Medulla oblongata (tissue), 1 donor: ENCODE measurements at regions not wholly inside any gene's neighbourhood (a gene's known extent, or its start where the extent isn't known, plus 50 kb on each side); places are given as distances from the start of the nearest gene placed in this dataset.
"Not testable (repeated sequence)": the region's sequence is repeated elsewhere in the genome, so short reads cannot be mapped to it uniquely, and the experiment has no call there.

ENCODE experiments used
- DNase-seq: peaks from one replicate; pipeline ENCODE4 v3.0.0-alpha.2; 2015; ENCODE audit errors: extremely low spot score

DNA sequence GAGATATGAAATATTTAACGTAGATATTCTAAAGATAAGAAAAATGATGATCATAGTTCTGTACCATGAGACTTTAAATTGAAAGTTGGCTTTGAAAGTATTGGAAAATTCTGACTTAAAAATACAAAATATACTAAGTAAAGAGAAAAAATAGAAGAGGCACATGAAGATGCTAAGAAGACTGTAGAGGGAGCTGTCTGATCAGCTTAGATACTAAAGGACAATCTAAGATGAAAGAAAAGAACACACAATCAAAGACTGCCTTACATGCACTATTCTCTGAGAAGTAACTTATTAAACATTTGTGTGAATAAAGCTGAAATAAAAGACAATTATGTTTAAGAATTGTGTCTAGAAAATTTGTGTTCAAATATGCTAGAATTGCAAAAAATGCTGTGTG, 55.1 kb downstream of the RBMXL2 start:
- DNase-seq = peak; percentile 72

DNA sequence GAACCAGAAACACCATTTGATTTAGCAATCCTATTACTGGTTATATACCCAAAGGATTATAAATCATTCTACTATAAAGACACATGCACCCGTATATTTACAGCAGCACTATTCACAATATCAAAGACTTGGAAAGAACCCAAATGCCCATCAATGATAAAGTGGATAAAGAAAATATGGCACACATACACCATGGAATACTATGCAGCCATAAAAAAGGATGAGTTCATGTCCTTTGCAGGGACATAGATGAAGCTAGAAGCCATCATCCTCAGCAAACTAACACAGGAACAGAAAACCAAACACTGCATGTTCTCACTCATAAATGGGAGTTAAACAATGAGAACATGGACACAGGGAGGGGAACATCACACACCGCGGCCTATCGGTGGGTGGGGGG, 61.3 kb downstream of the RBMXL2 start:
- DNase-seq = not testable (repeated sequence)

GRCh38 chr11:7154881-7155361, 66.1 kb downstream of the RBMXL2 start:
- DNase-seq = no peak

- no peak for DNase-seq
These were observed 72.2 kb downstream of the RBMXL2 start for GRCh38 chr11:7160814-7161489.

GRCh38 chr11:7165911-7166310, 77.1 kb downstream of the RBMXL2 start:
- DNase-seq = no peak

DNA sequence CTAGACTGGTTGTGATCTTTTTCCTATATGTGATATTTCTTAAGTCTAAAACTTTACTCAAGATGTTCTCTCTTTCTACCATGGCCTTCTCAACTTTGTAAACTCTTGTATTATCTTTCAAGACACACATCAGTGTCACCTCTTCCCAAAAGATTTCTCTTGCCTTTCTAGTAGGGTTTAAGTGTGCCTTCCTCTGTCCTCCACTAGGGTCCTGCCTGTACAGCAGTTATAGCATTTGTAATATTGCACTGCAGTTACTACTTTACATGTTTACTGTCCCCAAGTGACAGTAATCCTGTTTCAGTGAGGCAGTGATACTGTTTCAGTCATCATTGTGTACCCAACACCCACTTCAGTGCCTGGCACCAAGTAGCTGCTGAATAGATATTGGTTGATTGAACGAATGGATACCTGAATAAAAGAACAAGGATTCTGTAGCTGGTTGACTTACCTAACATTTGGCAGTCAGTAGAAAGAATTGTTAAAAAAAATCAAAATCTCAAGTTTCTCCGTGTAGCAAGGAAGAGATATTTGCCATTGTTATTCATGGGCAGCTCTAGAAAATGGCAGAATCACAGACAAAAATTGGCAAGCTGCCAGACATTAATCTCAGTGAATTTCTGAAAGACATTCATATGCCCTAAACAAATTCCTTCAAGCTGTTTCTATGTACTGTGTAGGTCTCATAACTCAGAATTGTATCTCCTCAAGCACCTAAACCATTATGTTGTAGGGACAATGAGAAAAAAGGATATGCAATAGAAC, 79.4 kb downstream of the RBMXL2 start:
- DNase-seq = no peak

- no peak for DNase-seq
These were observed 79.9 kb downstream of the RBMXL2 start for GRCh38 chr11:7168741-7168990.

- no peak for DNase-seq
These were observed 81.3 kb upstream of the SYT9 start for GRCh38 chr11:7170431-7170830.

- DNase-seq = no peak
These were observed 76.7 kb upstream of the SYT9 start for GRCh38 chr11:7175007-7175406.

DNA sequence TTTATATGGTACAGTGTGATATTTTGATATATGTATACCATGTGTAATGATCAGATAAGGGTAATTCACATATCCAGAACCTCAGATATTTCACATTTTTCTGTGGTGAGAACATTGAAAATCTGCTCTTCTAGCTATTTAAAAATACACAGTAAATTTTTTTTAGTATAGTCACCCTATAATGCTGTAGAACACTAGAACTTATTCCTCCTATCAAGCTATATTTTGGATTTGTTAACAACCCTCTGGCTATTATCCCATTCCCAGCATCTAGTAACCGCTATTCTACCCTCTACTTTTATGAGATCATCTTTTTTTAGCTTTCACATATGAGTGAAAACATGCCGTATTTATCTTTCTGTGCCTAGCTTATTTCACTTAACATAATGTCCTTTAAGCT, 65.5 kb upstream of the SYT9 start:
- DNase-seq = no peak

GRCh38 chr11:7186676-7187075, 65.0 kb upstream of the SYT9 start:
- DNase-seq = no peak

GRCh38 chr11:7192785-7193184, 58.9 kb upstream of the SYT9 start:
- not testable (repeated sequence) for DNase-seq

- no peak for DNase-seq
These were observed 55.1 kb upstream of the SYT9 start for GRCh38 chr11:7196396-7197146.

GRCh38 chr11:7197469-7197868, 54.2 kb upstream of the SYT9 start:
- DNase-seq = no peak
